ENCODE measurements at regions not wholly inside any gene's neighbourhood (a gene's known extent, or its start where the extent isn't known, plus 50 kb on each side); places are given as distances from the start of the nearest gene placed in this dataset.
"Not testable (repeated sequence)": the region's sequence is repeated elsewhere in the genome, so short reads cannot be mapped to it uniquely, and the experiment has no call there.

GRCh38 chr15:81880833-81881232 is 165.0 kb downstream of the MEX3B start:
- H3K27me3 ChIP-seq (ENCODE audit: insufficient read depth, low read length), result no peaks in the 10 kb centered on the region
- no peak overlapping the region for H3K27ac ChIP-seq (ENCODE audit: low read length)
- no peaks in the 10 kb centered on the region for H3K9me3 ChIP-seq (ENCODE audit: insufficient read depth, low read depth, low read length)
- H3K9ac ChIP-seq (ENCODE audit: low read depth, low read length), result no peak overlapping the region
- H3K4me3 ChIP-seq (ENCODE audit: low read length), result no peak overlapping the region
- no peaks in the 10 kb centered on the region for H3K36me3 ChIP-seq (ENCODE audit: insufficient read depth, low read depth, low read length)
- 0 out of 2 replicates have a peak, but pooled peaks cover 4% of the 10 kb centered on the region for H3K4me1 ChIP-seq (ENCODE audit: insufficient read depth, low read length)

GRCh38 chr15:81880314-81880713 is 165.5 kb downstream of the MEX3B start:
- no peak overlapping the region for H3K27ac ChIP-seq (ENCODE audit: low read length)
- no peak overlapping the region for H3K4me3 ChIP-seq (ENCODE audit: low read length)
- H3K36me3 ChIP-seq (ENCODE audit: insufficient read depth, low read depth, low read length), result no peaks in the 10 kb centered on the region
- H3K4me1 ChIP-seq (ENCODE audit: insufficient read depth, low read length), result 0 out of 2 replicates have a peak, but pooled peaks cover 4% of the 10 kb centered on the region
- no peaks in the 10 kb centered on the region for H3K9me3 ChIP-seq (ENCODE audit: insufficient read depth, low read depth, low read length)
- no peak overlapping the region for H3K9ac ChIP-seq (ENCODE audit: low read depth, low read length)
- no peaks in the 10 kb centered on the region for H3K27me3 ChIP-seq (ENCODE audit: insufficient read depth, low read length)

- H3K9me3 ChIP-seq (ENCODE audit: insufficient read depth, low read depth, low read length); H3K36me3 ChIP-seq (ENCODE audit: insufficient read depth, low read depth, low read length); H3K27ac ChIP-seq (ENCODE audit: low read length); H3K4me3 ChIP-seq (ENCODE audit: low read length); H3K27me3 ChIP-seq (ENCODE audit: insufficient read depth, low read length); H3K9ac ChIP-seq (ENCODE audit: low read depth, low read length); H3K4me1 ChIP-seq (ENCODE audit: insufficient read depth, low read length): not testable (repeated sequence)
These were observed 170.1 kb downstream of the MEX3B start for GRCh38 chr15:81875717-81876116.

- H3K27me3 ChIP-seq (ENCODE audit: insufficient read depth, low read length); H3K9me3 ChIP-seq (ENCODE audit: insufficient read depth, low read depth, low read length); H3K36me3 ChIP-seq (ENCODE audit: insufficient read depth, low read depth, low read length); H3K27ac ChIP-seq (ENCODE audit: low read length); H3K9ac ChIP-seq (ENCODE audit: low read depth, low read length); H3K4me1 ChIP-seq (ENCODE audit: insufficient read depth, low read length): not testable (repeated sequence)
- H3K4me3 ChIP-seq (ENCODE audit: low read length), result peak overlapping the region; percentile 36; the same call in 1 of the 2 replicates
These were observed 175.1 kb downstream of the MEX3B start for GRCh38 chr15:81870746-81871106.

GRCh38 chr15:81870062-81870745 is 175.6 kb downstream of the MEX3B start:
- not testable (repeated sequence) for H3K36me3 ChIP-seq (ENCODE audit: insufficient read depth, low read depth, low read length); H3K4me1 ChIP-seq (ENCODE audit: insufficient read depth, low read length); H3K27ac ChIP-seq (ENCODE audit: low read length); H3K9ac ChIP-seq (ENCODE audit: low read depth, low read length); H3K27me3 ChIP-seq (ENCODE audit: insufficient read depth, low read length); H3K9me3 ChIP-seq (ENCODE audit: insufficient read depth, low read depth, low read length)
- H3K4me3 ChIP-seq (ENCODE audit: low read length), result peak overlapping the region; percentile 36; the same call in 1 of the 2 replicates

GRCh38 chr15:81869161-81869954 is 176.5 kb downstream of the MEX3B start:
- Histone ChIP-seq H3K27me3 (ENCODE audit: insufficient read depth, low read length) (no peaks in the 10 kb centered on the region), H3K4me3 (ENCODE audit: low read length) (no peak overlapping the region), H3K9ac (ENCODE audit: low read depth, low read length) (no peak overlapping the region), H3K4me1 (ENCODE audit: insufficient read depth, low read length) (no peaks in the 10 kb centered on the region), H3K9me3 (ENCODE audit: insufficient read depth, low read depth, low read length) (no peaks in the 10 kb centered on the region; the same call in 1 of the 2 replicates), H3K36me3 (ENCODE audit: insufficient read depth, low read depth, low read length) (no peaks in the 10 kb centered on the region), H3K27ac (ENCODE audit: low read length) (no peak overlapping the region)

GRCh38 chr15:81865850-81866537 is 179.8 kb downstream of the MEX3B start:
- H3K36me3 ChIP-seq (ENCODE audit: insufficient read depth, low read depth, low read length), result no peaks in the 10 kb centered on the region
- H3K4me3 ChIP-seq (ENCODE audit: low read length), result no peak overlapping the region
- H3K9ac ChIP-seq (ENCODE audit: low read depth, low read length), result no peak overlapping the region
- H3K4me1 ChIP-seq (ENCODE audit: insufficient read depth, low read length), result no peaks in the 10 kb centered on the region
- H3K27me3 ChIP-seq (ENCODE audit: insufficient read depth, low read length), result no peaks in the 10 kb centered on the region
- no peak overlapping the region for H3K27ac ChIP-seq (ENCODE audit: low read length)
- no peaks in the 10 kb centered on the region; the same call in 1 of the 2 replicates for H3K9me3 ChIP-seq (ENCODE audit: insufficient read depth, low read depth, low read length)

- Histone ChIP-seq H3K4me1 (ENCODE audit: insufficient read depth, low read length) (no peaks in the 10 kb centered on the region), H3K9ac (ENCODE audit: low read depth, low read length) (no peak overlapping the region), H3K9me3 (ENCODE audit: insufficient read depth, low read depth, low read length) (no peaks in the 10 kb centered on the region; the same call in 1 of the 2 replicates), H3K27ac (ENCODE audit: low read length) (no peak overlapping the region), H3K27me3 (ENCODE audit: insufficient read depth, low read length) (no peaks in the 10 kb centered on the region), H3K36me3 (ENCODE audit: insufficient read depth, low read depth, low read length) (no peaks in the 10 kb centered on the region), H3K4me3 (ENCODE audit: low read length) (no peak overlapping the region)
These were observed 182.7 kb downstream of the MEX3B start for GRCh38 chr15:81863162-81863561.

GRCh38 chr15:81859737-81860516 is 185.9 kb downstream of the MEX3B start:
- H3K9me3 ChIP-seq (ENCODE audit: insufficient read depth, low read depth, low read length), result no peaks in the 10 kb centered on the region; the same call in 1 of the 2 replicates
- no peak overlapping the region for H3K4me3 ChIP-seq (ENCODE audit: low read length)
- no peaks in the 10 kb centered on the region for H3K4me1 ChIP-seq (ENCODE audit: insufficient read depth, low read length)
- H3K27ac ChIP-seq (ENCODE audit: low read length), result no peak overlapping the region
- H3K36me3 ChIP-seq (ENCODE audit: insufficient read depth, low read depth, low read length), result no peaks in the 10 kb centered on the region
- H3K27me3 ChIP-seq (ENCODE audit: insufficient read depth, low read length), result no peaks in the 10 kb centered on the region
- H3K9ac ChIP-seq (ENCODE audit: low read depth, low read length), result no peak overlapping the region

- Histone ChIP-seq H3K27ac (ENCODE audit: low read length) (no peak overlapping the region), H3K36me3 (ENCODE audit: insufficient read depth, low read depth, low read length) (no peaks in the 10 kb centered on the region), H3K4me3 (ENCODE audit: low read length) (no peak overlapping the region), H3K9ac (ENCODE audit: low read depth, low read length) (no peak overlapping the region), H3K4me1 (ENCODE audit: insufficient read depth, low read length) (no peaks in the 10 kb centered on the region), H3K9me3 (ENCODE audit: insufficient read depth, low read depth, low read length) (no peaks in the 10 kb centered on the region), H3K27me3 (ENCODE audit: insufficient read depth, low read length) (no peaks in the 10 kb centered on the region)
These were observed 187.2 kb downstream of the MEX3B start for GRCh38 chr15:81858586-81858985.

- H3K4me1 ChIP-seq (ENCODE audit: insufficient read depth, low read length), result no peaks in the 10 kb centered on the region
- H3K36me3 ChIP-seq (ENCODE audit: insufficient read depth, low read depth, low read length), result no peaks in the 10 kb centered on the region
- no peak overlapping the region for H3K9ac ChIP-seq (ENCODE audit: low read depth, low read length)
- H3K4me3 ChIP-seq (ENCODE audit: low read length), result no peak overlapping the region
- H3K9me3 ChIP-seq (ENCODE audit: insufficient read depth, low read depth, low read length), result no peaks in the 10 kb centered on the region
- H3K27me3 ChIP-seq (ENCODE audit: insufficient read depth, low read length), result no peaks in the 10 kb centered on the region
- H3K27ac ChIP-seq (ENCODE audit: low read length), result no peak overlapping the region
These were observed 187.7 kb downstream of the MEX3B start for GRCh38 chr15:81858136-81858535.
